ENCODE measurements at regions not wholly inside any gene's neighbourhood (a gene's known extent, or its start where the extent isn't known, plus 50 kb on each side); places are given as distances from the start of the nearest gene placed in this dataset.

GRCh38 chr6:140576004-140576555 lies 1201.6 kb upstream of the CITED2 start:
- no peak for DNase-seq
- H3K27me3 ChIP-seq (ENCODE audit: low read depth) = no peaks in the 10 kb centered on the region
- no peak overlapping the region for H3K27ac ChIP-seq (replicated peaks)
- intact Hi-C loops (cut with micrococcal nuclease) = no loop called here
- H3K4me3 ChIP-seq = no peak overlapping the region
- peaks cover 10% of the 10 kb centered on the region for H3K4me1 ChIP-seq
- no peak for TF ChIP-seq CTCF (IDR thresholded peaks at IDR 0.05; ENCODE audit: borderline replicate concordance)
- H3K36me3 ChIP-seq = no peaks in the 10 kb centered on the region
- no peaks in the 10 kb centered on the region for H3K9me3 ChIP-seq (replicated peaks)

- Histone ChIP-seq H3K4me3 (no peak overlapping the region), H3K4me1 (peaks cover 10% of the 10 kb centered on the region), H3K27ac (replicated peaks) (no peak overlapping the region), H3K36me3 (no peaks in the 10 kb centered on the region), H3K27me3 (ENCODE audit: low read depth) (no peaks in the 10 kb centered on the region), H3K9me3 (replicated peaks) (no peaks in the 10 kb centered on the region)
- DNase-seq = no peak
- intact Hi-C loops (cut with micrococcal nuclease) = no loop called here
- no peak for TF ChIP-seq CTCF (IDR thresholded peaks at IDR 0.05; ENCODE audit: borderline replicate concordance)
These were observed 1198.4 kb upstream of the CITED2 start for GRCh38 chr6:140572867-140573266.

- Histone ChIP-seq H3K36me3 (no peaks in the 10 kb centered on the region), H3K9me3 (replicated peaks) (no peaks in the 10 kb centered on the region), H3K27ac (replicated peaks) (no peak overlapping the region), H3K27me3 (ENCODE audit: low read depth) (no peaks in the 10 kb centered on the region), H3K4me1 (peaks cover 15% of the 10 kb centered on the region), H3K4me3 (no peak overlapping the region)
- no peak for DNase-seq
- intact Hi-C loops (cut with micrococcal nuclease) = no loop called here
- no peak for TF ChIP-seq CTCF (IDR thresholded peaks at IDR 0.05; ENCODE audit: borderline replicate concordance)
These were observed 1197.7 kb upstream of the CITED2 start for GRCh38 chr6:140572129-140572528.

GRCh38 chr6:140571145-140571544 lies 1196.7 kb upstream of the CITED2 start:
- H3K4me3 ChIP-seq = no peak overlapping the region
- TF ChIP-seq CTCF (IDR thresholded peaks at IDR 0.05; ENCODE audit: borderline replicate concordance) = no peak
- H3K9me3 ChIP-seq (replicated peaks) = no peaks in the 10 kb centered on the region
- peaks cover 25% of the 10 kb centered on the region for H3K4me1 ChIP-seq
- H3K27ac ChIP-seq (replicated peaks) = no peak overlapping the region
- intact Hi-C loops (cut with micrococcal nuclease) = no loop called here
- no peaks in the 10 kb centered on the region for H3K27me3 ChIP-seq (ENCODE audit: low read depth)
- no peak for DNase-seq
- no peaks in the 10 kb centered on the region for H3K36me3 ChIP-seq

GRCh38 chr6:140567466-140567865 lies 1193.0 kb upstream of the CITED2 start:
- no peak overlapping the region for H3K27ac ChIP-seq (replicated peaks)
- TF ChIP-seq CTCF (IDR thresholded peaks at IDR 0.05; ENCODE audit: borderline replicate concordance) = no peak

More at GRCh38 chr6:140567466-140567865, 1193.0 kb upstream of the CITED2 start:
- H3K4me1 ChIP-seq = peaks cover 28% of the 10 kb centered on the region
- intact Hi-C loops (cut with micrococcal nuclease) = no loop called here
- H3K9me3 ChIP-seq (replicated peaks) = no peaks in the 10 kb centered on the region
- no peak for DNase-seq
- H3K36me3 ChIP-seq = no peaks in the 10 kb centered on the region
- H3K27me3 ChIP-seq (ENCODE audit: low read depth) = no peaks in the 10 kb centered on the region
- H3K4me3 ChIP-seq = no peak overlapping the region
